Urinary bladder (tissue), 3 donors: ENCODE measurements at regions not wholly inside any gene's neighbourhood (a gene's known extent, or its start where the extent isn't known, plus 50 kb on each side); places are given as distances from the start of the nearest gene placed in this dataset.
"Not testable (repeated sequence)": the region's sequence is repeated elsewhere in the genome, so short reads cannot be mapped to it uniquely, and the experiment has no call there.

ENCODE experiments used
- DNase-seq: peaks from one replicate; pipeline ENCODE4 v3.0.0-alpha.2; 2015; ENCODE audit errors: extremely low spot score
- H3K27ac ChIP-seq: one replicate; pipeline ENCODE4 v1.5.1; 2013; ENCODE audit warnings: low read depth, mild to moderate bottlenecking, moderate library complexity
- H3K36me3 ChIP-seq: one replicate; pipeline ENCODE4 v1.6.1; 2013; ENCODE audit warnings: mild to moderate bottlenecking, moderate library complexity; ENCODE audit not compliant: insufficient read depth
- H3K4me1 ChIP-seq: one replicate; pipeline ENCODE4 v1.6.1; 2013; ENCODE audit warnings: mild to moderate bottlenecking, moderate library complexity; ENCODE audit not compliant: insufficient read depth
- H3K4me3 ChIP-seq: one replicate; pipeline ENCODE4 v1.5.1; 2013; ENCODE audit warnings: low read depth, low read length
- WGBS: extraction: QIAGEN DNeasy Blood & Tissue Kit; methylation state at CpG from one replicate; pipeline ENCODE4 v1.1.7; 2013; 5-methylcytosine and 5-hydroxymethylcytosine counted together
- donor health status: healthy with polysubstance abuse.
- donor health status: healthy.

- 68% methylated on average over 2 of the region's 2 CpGs for WGBS
- H3K4me1 ChIP-seq = no peaks in the 10 kb centered on the region
- H3K4me3 ChIP-seq = no peak overlapping the region
- no peaks in the 10 kb centered on the region for H3K36me3 ChIP-seq
- no peak for DNase-seq
- H3K27ac ChIP-seq = no peak overlapping the region
Measured at GRCh38 chr4:53885668-53886067, 178.7 kb downstream of the CHIC2 start.

GRCh38 chr4:53877096-53877495 is 187.3 kb downstream of the CHIC2 start:
- H3K4me3 ChIP-seq, H3K27ac ChIP-seq, H3K36me3 ChIP-seq, H3K4me1 ChIP-seq, DNase-seq: not testable (repeated sequence)
- 87% methylated on average over 16 of the region's 18 CpGs for WGBS

- no peak overlapping the region for H3K27ac ChIP-seq
- H3K4me3 ChIP-seq = no peak overlapping the region
- no peaks in the 10 kb centered on the region for H3K36me3 ChIP-seq
- WGBS = 97% methylated on average over 8 of the region's 8 CpGs
- DNase-seq = no peak
- no peaks in the 10 kb centered on the region for H3K4me1 ChIP-seq
Measured at GRCh38 chr4:53866055-53866454, 198.3 kb downstream of the CHIC2 start.

GRCh38 chr4:53865054-53865453 is 199.4 kb downstream of the CHIC2 start:
- H3K27ac ChIP-seq = no peak overlapping the region
- WGBS = 83% methylated on average over 5 of the region's 5 CpGs
- no peak overlapping the region for H3K4me3 ChIP-seq
- DNase-seq = no peak
- H3K4me1 ChIP-seq = no peaks in the 10 kb centered on the region
- H3K36me3 ChIP-seq = no peaks in the 10 kb centered on the region

- Histone ChIP-seq H3K36me3 (no peaks in the 10 kb centered on the region), H3K4me1 (no peaks in the 10 kb centered on the region), H3K27ac (peak overlapping the region; percentile 43), H3K4me3 (no peak overlapping the region)
- DNase-seq = no peak
- WGBS = 29% methylated on average over 4 of the region's 4 CpGs
Measured at GRCh38 chr4:53863736-53864365, 200.6 kb downstream of the CHIC2 start.

GRCh38 chr4:53863158-53863557 is 201.2 kb downstream of the CHIC2 start:
- Histone ChIP-seq H3K4me1 (no peaks in the 10 kb centered on the region), H3K4me3 (no peak overlapping the region), H3K27ac (peak overlapping the region; percentile 43), H3K36me3 (no peaks in the 10 kb centered on the region)
- peak; percentile 67 for DNase-seq
- WGBS = 29% methylated on average over 3 of the region's 3 CpGs

GRCh38 chr4:53861856-53862610 is 202.4 kb downstream of the CHIC2 start:
- H3K4me1 ChIP-seq = no peaks in the 10 kb centered on the region
- WGBS = 47% methylated on average over 4 of the region's 4 CpGs
- H3K36me3 ChIP-seq = no peaks in the 10 kb centered on the region
- H3K4me3 ChIP-seq = no peak overlapping the region
- no peak overlapping the region for H3K27ac ChIP-seq
- DNase-seq = no peak

GRCh38 chr4:53859305-53859704 is 205.1 kb downstream of the CHIC2 start:
- Histone ChIP-seq H3K4me3 (no peak overlapping the region), H3K27ac (no peak overlapping the region), H3K36me3 (no peaks in the 10 kb centered on the region), H3K4me1 (peaks cover 2% of the 10 kb centered on the region)
- no peak for DNase-seq

GRCh38 chr4:53858744-53859143 is 205.7 kb downstream of the CHIC2 start:
- H3K27ac ChIP-seq = no peak overlapping the region
- H3K4me1 ChIP-seq = peaks cover 2% of the 10 kb centered on the region
- H3K36me3 ChIP-seq = no peaks in the 10 kb centered on the region
- H3K4me3 ChIP-seq = no peak overlapping the region
- DNase-seq = no peak
- 91% methylated on average over 1 of the region's 1 CpG for WGBS

GRCh38 chr4:53855581-53856250 is 208.7 kb downstream of the CHIC2 start:
- no peak overlapping the region for H3K4me3 ChIP-seq
- no peak for DNase-seq
- no peaks in the 10 kb centered on the region for H3K36me3 ChIP-seq
- WGBS = 41% methylated on average over 6 of the region's 6 CpGs
- H3K4me1 ChIP-seq = peaks cover 2% of the 10 kb centered on the region
- no peak overlapping the region for H3K27ac ChIP-seq

GRCh38 chr4:53854991-53855568 is 209.3 kb downstream of the CHIC2 start:
- H3K4me3 ChIP-seq = no peak overlapping the region
- 65% methylated on average over 3 of the region's 3 CpGs for WGBS
- peaks cover 2% of the 10 kb centered on the region for H3K4me1 ChIP-seq
- H3K27ac ChIP-seq = no peak overlapping the region
- no peak for DNase-seq
- H3K36me3 ChIP-seq = no peaks in the 10 kb centered on the region

- DNase-seq = no peak
- Histone ChIP-seq H3K4me1 (peaks cover 2% of the 10 kb centered on the region), H3K4me3 (no peak overlapping the region), H3K27ac (no peak overlapping the region), H3K36me3 (no peaks in the 10 kb centered on the region)
- 65% methylated on average over 5 of the region's 5 CpGs for WGBS
Measured at GRCh38 chr4:53852343-53852742, 212.1 kb downstream of the CHIC2 start.

- Histone ChIP-seq H3K4me3 (no peak overlapping the region), H3K36me3 (no peaks in the 10 kb centered on the region), H3K27ac (no peak overlapping the region), H3K4me1 (no peaks in the 10 kb centered on the region)
- no peak for DNase-seq
Measured at GRCh38 chr4:53847965-53848364, 216.4 kb downstream of the CHIC2 start.

- Histone ChIP-seq H3K36me3 (no peaks in the 10 kb centered on the region), H3K4me1 (no peaks in the 10 kb centered on the region), H3K27ac (no peak overlapping the region), H3K4me3 (no peak overlapping the region)
- no peak for DNase-seq
- 92% methylated on average over 2 of the region's 2 CpGs for WGBS
Measured at GRCh38 chr4:53844551-53844950, 219.9 kb downstream of the CHIC2 start.
